B cell (primary cell): ENCODE measurements at regions not wholly inside any gene's neighbourhood (a gene's known extent, or its start where the extent isn't known, plus 50 kb on each side); places are given as distances from the start of the nearest gene placed in this dataset.

Experiments
- EZH2 ChIP-seq: IDR thresholded peaks from 2 replicates; pipeline ENCODE4 v1.6.1; 2012; ENCODE audit warnings: borderline replicate concordance, low read depth, mild to moderate bottlenecking, moderate library complexity, low read length; ENCODE audit not compliant: insufficient read depth, poor library complexity, severe bottlenecking
- TF ChIP-seq, protein P1 (sequence below): fragments of 200-600 bp; IDR thresholded peaks from one replicate; pipeline ENCODE4 v1.8.0; 2022; ENCODE audit warnings: antibody characterized with exemption, mild to moderate bottlenecking

DNA sequence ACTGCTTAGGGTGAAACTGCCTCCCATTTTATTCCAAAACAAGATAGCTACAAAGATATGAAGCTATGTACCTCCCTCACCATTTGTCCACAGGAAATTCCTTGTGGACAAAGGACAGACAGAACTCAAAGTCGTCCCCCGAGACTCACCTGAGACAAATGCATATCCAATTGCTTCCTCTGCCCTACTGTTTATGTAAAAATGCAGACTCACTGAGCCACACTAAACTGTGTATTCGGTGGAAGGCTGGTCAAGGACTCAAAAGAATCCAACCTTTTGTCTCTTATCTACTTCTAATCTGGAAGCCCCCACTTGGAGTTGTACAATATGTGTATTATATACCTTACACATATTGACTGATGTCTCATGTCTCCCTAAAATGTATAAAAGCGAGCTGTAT is 288.0 kb upstream of the ERCC4 start:
- TF ChIP-seq, protein P1, sequence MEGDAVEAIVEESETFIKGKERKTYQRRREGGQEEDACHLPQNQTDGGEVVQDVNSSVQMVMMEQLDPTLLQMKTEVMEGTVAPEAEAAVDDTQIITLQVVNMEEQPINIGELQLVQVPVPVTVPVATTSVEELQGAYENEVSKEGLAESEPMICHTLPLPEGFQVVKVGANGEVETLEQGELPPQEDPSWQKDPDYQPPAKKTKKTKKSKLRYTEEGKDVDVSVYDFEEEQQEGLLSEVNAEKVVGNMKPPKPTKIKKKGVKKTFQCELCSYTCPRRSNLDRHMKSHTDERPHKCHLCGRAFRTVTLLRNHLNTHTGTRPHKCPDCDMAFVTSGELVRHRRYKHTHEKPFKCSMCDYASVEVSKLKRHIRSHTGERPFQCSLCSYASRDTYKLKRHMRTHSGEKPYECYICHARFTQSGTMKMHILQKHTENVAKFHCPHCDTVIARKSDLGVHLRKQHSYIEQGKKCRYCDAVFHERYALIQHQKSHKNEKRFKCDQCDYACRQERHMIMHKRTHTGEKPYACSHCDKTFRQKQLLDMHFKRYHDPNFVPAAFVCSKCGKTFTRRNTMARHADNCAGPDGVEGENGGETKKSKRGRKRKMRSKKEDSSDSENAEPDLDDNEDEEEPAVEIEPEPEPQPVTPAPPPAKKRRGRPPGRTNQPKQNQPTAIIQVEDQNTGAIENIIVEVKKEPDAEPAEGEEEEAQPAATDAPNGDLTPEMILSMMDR = no peak
- no peak for TF ChIP-seq EZH2
